H1 (cell line): ENCODE measurements at regions not wholly inside any gene's neighbourhood (a gene's known extent, or its start where the extent isn't known, plus 50 kb on each side); places are given as distances from the start of the nearest gene placed in this dataset.

Experiments
- CEBPB ChIP-seq: IDR thresholded peaks from 2 replicates; pipeline ENCODE4 v1.6.1; 2012; ENCODE audit warnings: low read depth, low read length
- EGR1 ChIP-seq: IDR thresholded peaks from 2 replicates; pipeline ENCODE4 v1.6.1; 2011; ENCODE audit warnings: low read depth, low read length, borderline replicate concordance
- EP300 ChIP-seq, 2 experiments: IDR thresholded peaks; 1 replicate in 1 of 2; 2 replicates in 1 of 2; pipeline ENCODE4 v1.6.1; 2011 to 2012; ENCODE audit warnings: low read depth in 2 of 2, low read length in 2 of 2, mild to moderate bottlenecking in 2 of 2, borderline replicate concordance in 1 of 2, inconsistent platforms in 1 of 2, moderate library complexity in 1 of 2
- EZH2 ChIP-seq: fragments of 200-600 bp; sonication (generic); IDR thresholded peaks from 2 replicates; pipeline ENCODE4 v1.7.1; 2012; ENCODE audit warnings: low read depth, mild to moderate bottlenecking, moderate library complexity, low read length, inconsistent platforms; ENCODE audit not compliant: severe bottlenecking
- GTF2F1 ChIP-seq: IDR thresholded peaks from 2 replicates; pipeline ENCODE4 v1.6.1; 2012; ENCODE audit warnings: low read depth, low read length, improper control_type of control experiment, borderline replicate concordance
- JUN ChIP-seq: IDR thresholded peaks from 2 replicates; pipeline ENCODE4 v1.6.1; 2011; ENCODE audit warnings: low read depth, mild to moderate bottlenecking, improper control_type of control experiment, low read length
- JUND ChIP-seq: IDR thresholded peaks from 2 replicates; pipeline ENCODE4 v1.6.1; 2011; ENCODE audit warnings: mild to moderate bottlenecking, improper control_type of control experiment, low read length
- POLR2A ChIP-seq, 2 experiments: IDR thresholded peaks; 1 replicate in 1 of 2; 2 replicates in 1 of 2; pipeline ENCODE4 v1.6.1; 2011; ENCODE audit warnings: low read depth in 2 of 2, low read length in 2 of 2, mild to moderate bottlenecking in 2 of 2; ENCODE audit errors: control extremely low read depth in 1 of 2
- POLR2AphosphoS5 ChIP-seq: IDR thresholded peaks from 2 replicates; pipeline ENCODE4 v1.6.1; 2011; ENCODE audit warnings: low read depth, low read length
- RXRA ChIP-seq: IDR thresholded peaks from 2 replicates; pipeline ENCODE4 v1.6.1; 2011; ENCODE audit warnings: low read depth, mild to moderate bottlenecking, low read length, moderate library complexity; ENCODE audit not compliant: insufficient read depth
- TF ChIP-seq, protein P1 (sequence below), 3 experiments: IDR thresholded peaks; 1 replicate in 2 of 3; 2 replicates in 1 of 3; pipeline versions ENCODE4 v1.5.1 to v1.6.1; 2011; ENCODE audit warnings: low read length in 3 of 3, mild to moderate bottlenecking in 3 of 3, inconsistent platforms in 2 of 3, low read depth in 1 of 3, moderate library complexity in 1 of 3; ENCODE audit not compliant: insufficient read depth in 1 of 3; ENCODE audit errors: control extremely low read depth in 1 of 3
- TF ChIP-seq, protein P2 (sequence below): fragments of 300-600 bp; sonication (generic); IDR thresholded peaks from 2 replicates; pipeline ENCODE4 v1.7.1; 2012; ENCODE audit warnings: low read length, moderate library complexity, mild to moderate bottlenecking, inconsistent platforms; ENCODE audit not compliant: insufficient replicate concordance
- TF ChIP-seq, protein P3 (sequence below): IDR thresholded peaks from 2 replicates; pipeline ENCODE4 v1.6.1; 2012; ENCODE audit warnings: inconsistent platforms

DNA sequence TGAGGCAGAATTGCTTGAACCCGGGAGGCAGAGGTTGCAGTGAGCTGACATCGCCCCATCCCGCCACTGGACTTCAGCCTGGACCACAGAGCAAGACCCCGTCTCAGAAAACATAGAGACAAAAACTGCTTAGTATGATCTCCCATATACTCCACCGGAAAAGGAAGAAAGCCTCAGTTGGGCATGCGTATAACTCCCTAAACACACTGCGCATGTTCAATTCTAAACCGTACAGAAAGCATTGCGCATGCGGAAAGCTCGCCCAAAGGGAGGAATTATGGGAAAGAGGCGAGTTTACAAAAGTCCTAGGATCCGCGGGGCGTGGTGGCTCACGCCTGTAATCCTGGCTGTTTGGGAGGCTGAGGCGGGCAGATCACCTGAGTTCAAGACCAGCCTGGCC is 312.7 kb upstream of the ERCC4 start:
- no peak for TF ChIP-seq POLR2AphosphoS5
- TF ChIP-seq, protein P1, sequence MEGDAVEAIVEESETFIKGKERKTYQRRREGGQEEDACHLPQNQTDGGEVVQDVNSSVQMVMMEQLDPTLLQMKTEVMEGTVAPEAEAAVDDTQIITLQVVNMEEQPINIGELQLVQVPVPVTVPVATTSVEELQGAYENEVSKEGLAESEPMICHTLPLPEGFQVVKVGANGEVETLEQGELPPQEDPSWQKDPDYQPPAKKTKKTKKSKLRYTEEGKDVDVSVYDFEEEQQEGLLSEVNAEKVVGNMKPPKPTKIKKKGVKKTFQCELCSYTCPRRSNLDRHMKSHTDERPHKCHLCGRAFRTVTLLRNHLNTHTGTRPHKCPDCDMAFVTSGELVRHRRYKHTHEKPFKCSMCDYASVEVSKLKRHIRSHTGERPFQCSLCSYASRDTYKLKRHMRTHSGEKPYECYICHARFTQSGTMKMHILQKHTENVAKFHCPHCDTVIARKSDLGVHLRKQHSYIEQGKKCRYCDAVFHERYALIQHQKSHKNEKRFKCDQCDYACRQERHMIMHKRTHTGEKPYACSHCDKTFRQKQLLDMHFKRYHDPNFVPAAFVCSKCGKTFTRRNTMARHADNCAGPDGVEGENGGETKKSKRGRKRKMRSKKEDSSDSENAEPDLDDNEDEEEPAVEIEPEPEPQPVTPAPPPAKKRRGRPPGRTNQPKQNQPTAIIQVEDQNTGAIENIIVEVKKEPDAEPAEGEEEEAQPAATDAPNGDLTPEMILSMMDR (IDR thresholded peaks at IDR 0.05; ENCODE audit: control extremely low read depth in 1 of 3, insufficient read depth in 1 of 3, low read depth in 1 of 3, low read length in 3 of 3): no peak
- TF ChIP-seq EZH2: no peak
- TF ChIP-seq, protein P2, sequence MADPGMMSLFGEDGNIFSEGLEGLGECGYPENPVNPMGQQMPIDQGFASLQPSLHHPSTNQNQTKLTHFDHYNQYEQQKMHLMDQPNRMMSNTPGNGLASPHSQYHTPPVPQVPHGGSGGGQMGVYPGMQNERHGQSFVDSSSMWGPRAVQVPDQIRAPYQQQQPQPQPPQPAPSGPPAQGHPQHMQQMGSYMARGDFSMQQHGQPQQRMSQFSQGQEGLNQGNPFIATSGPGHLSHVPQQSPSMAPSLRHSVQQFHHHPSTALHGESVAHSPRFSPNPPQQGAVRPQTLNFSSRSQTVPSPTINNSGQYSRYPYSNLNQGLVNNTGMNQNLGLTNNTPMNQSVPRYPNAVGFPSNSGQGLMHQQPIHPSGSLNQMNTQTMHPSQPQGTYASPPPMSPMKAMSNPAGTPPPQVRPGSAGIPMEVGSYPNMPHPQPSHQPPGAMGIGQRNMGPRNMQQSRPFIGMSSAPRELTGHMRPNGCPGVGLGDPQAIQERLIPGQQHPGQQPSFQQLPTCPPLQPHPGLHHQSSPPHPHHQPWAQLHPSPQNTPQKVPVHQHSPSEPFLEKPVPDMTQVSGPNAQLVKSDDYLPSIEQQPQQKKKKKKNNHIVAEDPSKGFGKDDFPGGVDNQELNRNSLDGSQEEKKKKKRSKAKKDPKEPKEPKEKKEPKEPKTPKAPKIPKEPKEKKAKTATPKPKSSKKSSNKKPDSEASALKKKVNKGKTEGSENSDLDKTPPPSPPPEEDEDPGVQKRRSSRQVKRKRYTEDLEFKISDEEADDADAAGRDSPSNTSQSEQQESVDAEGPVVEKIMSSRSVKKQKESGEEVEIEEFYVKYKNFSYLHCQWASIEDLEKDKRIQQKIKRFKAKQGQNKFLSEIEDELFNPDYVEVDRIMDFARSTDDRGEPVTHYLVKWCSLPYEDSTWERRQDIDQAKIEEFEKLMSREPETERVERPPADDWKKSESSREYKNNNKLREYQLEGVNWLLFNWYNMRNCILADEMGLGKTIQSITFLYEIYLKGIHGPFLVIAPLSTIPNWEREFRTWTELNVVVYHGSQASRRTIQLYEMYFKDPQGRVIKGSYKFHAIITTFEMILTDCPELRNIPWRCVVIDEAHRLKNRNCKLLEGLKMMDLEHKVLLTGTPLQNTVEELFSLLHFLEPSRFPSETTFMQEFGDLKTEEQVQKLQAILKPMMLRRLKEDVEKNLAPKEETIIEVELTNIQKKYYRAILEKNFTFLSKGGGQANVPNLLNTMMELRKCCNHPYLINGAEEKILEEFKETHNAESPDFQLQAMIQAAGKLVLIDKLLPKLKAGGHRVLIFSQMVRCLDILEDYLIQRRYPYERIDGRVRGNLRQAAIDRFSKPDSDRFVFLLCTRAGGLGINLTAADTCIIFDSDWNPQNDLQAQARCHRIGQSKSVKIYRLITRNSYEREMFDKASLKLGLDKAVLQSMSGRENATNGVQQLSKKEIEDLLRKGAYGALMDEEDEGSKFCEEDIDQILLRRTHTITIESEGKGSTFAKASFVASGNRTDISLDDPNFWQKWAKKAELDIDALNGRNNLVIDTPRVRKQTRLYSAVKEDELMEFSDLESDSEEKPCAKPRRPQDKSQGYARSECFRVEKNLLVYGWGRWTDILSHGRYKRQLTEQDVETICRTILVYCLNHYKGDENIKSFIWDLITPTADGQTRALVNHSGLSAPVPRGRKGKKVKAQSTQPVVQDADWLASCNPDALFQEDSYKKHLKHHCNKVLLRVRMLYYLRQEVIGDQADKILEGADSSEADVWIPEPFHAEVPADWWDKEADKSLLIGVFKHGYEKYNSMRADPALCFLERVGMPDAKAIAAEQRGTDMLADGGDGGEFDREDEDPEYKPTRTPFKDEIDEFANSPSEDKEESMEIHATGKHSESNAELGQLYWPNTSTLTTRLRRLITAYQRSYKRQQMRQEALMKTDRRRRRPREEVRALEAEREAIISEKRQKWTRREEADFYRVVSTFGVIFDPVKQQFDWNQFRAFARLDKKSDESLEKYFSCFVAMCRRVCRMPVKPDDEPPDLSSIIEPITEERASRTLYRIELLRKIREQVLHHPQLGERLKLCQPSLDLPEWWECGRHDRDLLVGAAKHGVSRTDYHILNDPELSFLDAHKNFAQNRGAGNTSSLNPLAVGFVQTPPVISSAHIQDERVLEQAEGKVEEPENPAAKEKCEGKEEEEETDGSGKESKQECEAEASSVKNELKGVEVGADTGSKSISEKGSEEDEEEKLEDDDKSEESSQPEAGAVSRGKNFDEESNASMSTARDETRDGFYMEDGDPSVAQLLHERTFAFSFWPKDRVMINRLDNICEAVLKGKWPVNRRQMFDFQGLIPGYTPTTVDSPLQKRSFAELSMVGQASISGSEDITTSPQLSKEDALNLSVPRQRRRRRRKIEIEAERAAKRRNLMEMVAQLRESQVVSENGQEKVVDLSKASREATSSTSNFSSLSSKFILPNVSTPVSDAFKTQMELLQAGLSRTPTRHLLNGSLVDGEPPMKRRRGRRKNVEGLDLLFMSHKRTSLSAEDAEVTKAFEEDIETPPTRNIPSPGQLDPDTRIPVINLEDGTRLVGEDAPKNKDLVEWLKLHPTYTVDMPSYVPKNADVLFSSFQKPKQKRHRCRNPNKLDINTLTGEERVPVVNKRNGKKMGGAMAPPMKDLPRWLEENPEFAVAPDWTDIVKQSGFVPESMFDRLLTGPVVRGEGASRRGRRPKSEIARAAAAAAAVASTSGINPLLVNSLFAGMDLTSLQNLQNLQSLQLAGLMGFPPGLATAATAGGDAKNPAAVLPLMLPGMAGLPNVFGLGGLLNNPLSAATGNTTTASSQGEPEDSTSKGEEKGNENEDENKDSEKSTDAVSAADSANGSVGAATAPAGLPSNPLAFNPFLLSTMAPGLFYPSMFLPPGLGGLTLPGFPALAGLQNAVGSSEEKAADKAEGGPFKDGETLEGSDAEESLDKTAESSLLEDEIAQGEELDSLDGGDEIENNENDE: no peak
- TF ChIP-seq RXRA: no peak
- TF ChIP-seq, protein P3, sequence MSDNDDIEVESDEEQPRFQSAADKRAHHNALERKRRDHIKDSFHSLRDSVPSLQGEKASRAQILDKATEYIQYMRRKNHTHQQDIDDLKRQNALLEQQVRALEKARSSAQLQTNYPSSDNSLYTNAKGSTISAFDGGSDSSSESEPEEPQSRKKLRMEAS: no peak
- no peak for TF ChIP-seq JUND
- TF ChIP-seq CEBPB: no peak
- TF ChIP-seq POLR2A (IDR thresholded peaks at IDR 0.05; ENCODE audit: control extremely low read depth in 1 of 2, low read depth in 2 of 2, low read length in 2 of 2): no peak
- TF ChIP-seq EGR1: no peak
- no peak for TF ChIP-seq EP300 (IDR thresholded peaks at IDR 0.05; ENCODE audit: borderline replicate concordance in 1 of 2, low read depth in 2 of 2, low read length in 2 of 2)
- no peak for TF ChIP-seq GTF2F1
- TF ChIP-seq JUN: no peak
